K562 (cell line): ENCODE measurements at regions not wholly inside any gene's neighbourhood (a gene's known extent, or its start where the extent isn't known, plus 50 kb on each side); places are given as distances from the start of the nearest gene placed in this dataset.

ENCODE experiments used
- BRCA1 ChIP-seq, 2 experiments: fragments of 450-650 bp in 1 of 2; sonication (generic) in 1 of 2; formaldehyde crosslinking in 1 of 2; IDR thresholded peaks; 2 replicates each; pipeline versions ENCODE4 v1.5.0 to v1.6.1; 2017 to 2020; ENCODE audit warnings: mild to moderate bottlenecking in 1 of 2, missing genetic modification reagents in 1 of 2
- E2F5 ChIP-seq: sonication (generic); formaldehyde crosslinking; IDR thresholded peaks from 2 replicates; pipeline ENCODE4 v1.8.0; 2022; ENCODE audit warnings: mild to moderate bottlenecking, missing genetic modification reagents
- MBD1 ChIP-seq: fragments of 250-450 bp; sonication (Bioruptor Pico); IDR thresholded peaks from 2 replicates; pipeline ENCODE4 v1.8.0; 2022; ENCODE audit warnings: inconsistent platforms
- MEIS2 ChIP-seq: fragments of 450-650 bp; IDR thresholded peaks from 2 replicates; pipeline ENCODE4 v1.6.1; 2014; ENCODE audit warnings: mild to moderate bottlenecking; ENCODE audit not compliant: partially characterized antibody
- NELFE ChIP-seq: IDR thresholded peaks from 2 replicates; pipeline ENCODE4 v1.6.1; 2011; ENCODE audit warnings: mild to moderate bottlenecking; ENCODE audit not compliant: insufficient read depth, insufficient read length
- NFRKB ChIP-seq: fragments of 450-650 bp; IDR thresholded peaks from 2 replicates; pipeline ENCODE4 v1.6.1; 2016; ENCODE audit warnings: low read depth
- POLR2H ChIP-seq: IDR thresholded peaks from 2 replicates; pipeline ENCODE4 v1.6.1; 2016; ENCODE audit warnings: missing genetic modification characterization, low read depth, mild to moderate bottlenecking, control low read depth, missing compliant biosample characterization, moderate library complexity
- TAF15 ChIP-seq: fragments of 200-400 bp; formaldehyde crosslinking; IDR thresholded peaks from 2 replicates; pipeline ENCODE4 v1.6.1; 2017; ENCODE audit warnings: mild to moderate bottlenecking, low read depth, low read length, moderate library complexity
- ZNF184 ChIP-seq: sonication (generic); formaldehyde crosslinking; IDR thresholded peaks from 2 replicates; pipeline ENCODE4 v1.5.0; 2020; ENCODE audit warnings: missing genetic modification reagents
- ZNF197 ChIP-seq: fragments of 200-800 bp; sonication (Bioruptor generic); IDR thresholded peaks from 2 replicates; pipeline ENCODE4 v1.6.1; 2016; ENCODE audit warnings: low read depth, missing genetic modification characterization, missing compliant biosample characterization

DNA sequence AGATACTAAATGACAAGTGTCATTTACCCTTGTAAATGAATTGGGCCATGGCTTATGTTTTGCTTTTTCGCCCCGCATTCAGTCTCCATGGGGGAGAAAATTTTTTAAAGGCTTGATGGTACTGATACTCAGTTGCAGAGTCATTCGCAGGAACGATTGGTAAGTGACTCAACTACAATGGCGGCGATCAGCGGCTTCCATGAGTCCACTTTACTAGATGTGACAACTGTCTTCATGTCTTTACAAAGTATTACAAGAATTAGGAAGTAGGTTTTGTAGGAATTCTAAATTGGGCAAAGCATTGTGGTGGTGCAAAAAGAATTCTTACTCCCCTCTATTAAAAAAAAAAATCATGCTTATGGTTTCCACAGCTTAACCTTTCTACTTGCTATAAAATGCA lies 108.8 kb upstream of the ZEB1 start (continued):
- no peak for TF ChIP-seq MBD1 (CRISPR knock-in tag)
- no peak for TF ChIP-seq ZNF184 (CRISPR knock-in tag)
- TF ChIP-seq BRCA1 (IDR thresholded peaks at IDR 0.05), result no peak
- TF ChIP-seq BRCA1 (CRISPR knock-in tag; IDR thresholded peaks at IDR 0.05), result no peak
- no peak for TF ChIP-seq MEIS2
- no peak for TF ChIP-seq POLR2H
- TF ChIP-seq TAF15, result no peak
- TF ChIP-seq NFRKB, result no peak
- TF ChIP-seq ZNF197 (CRISPR knock-in tag), result no peak
- no peak for TF ChIP-seq NELFE
- TF ChIP-seq E2F5 (CRISPR knock-in tag), result no peak
